ENCODE measurements at regions not wholly inside any gene's neighbourhood (a gene's known extent, or its start where the extent isn't known, plus 50 kb on each side); places are given as distances from the start of the nearest gene placed in this dataset.

- no peak for DNase-seq (ENCODE audit: low read depth in 2 of 2)
Measured at GRCh38 chr14:81837304-81837703, 303.7 kb upstream of the SEL1L start.

- DNase-seq (ENCODE audit: low read depth in 2 of 2) = no peak
Measured at GRCh38 chr14:81839056-81839455, 305.4 kb upstream of the SEL1L start.

GRCh38 chr14:81841346-81841745 lies 307.7 kb upstream of the SEL1L start:
- DNase-seq (ENCODE audit: low read depth in 2 of 2) = no peak

- DNase-seq (ENCODE audit: low read depth in 2 of 2) = no peak
Measured at GRCh38 chr14:81849714-81850113, 316.1 kb upstream of the SEL1L start.

- no peak for DNase-seq (ENCODE audit: low read depth in 2 of 2)
Measured at GRCh38 chr14:81855007-81855406, 321.4 kb upstream of the SEL1L start.

- no peak for DNase-seq (ENCODE audit: low read depth in 2 of 2)
Measured at GRCh38 chr14:81859046-81859445, 325.4 kb upstream of the SEL1L start.

- no peak for DNase-seq (ENCODE audit: low read depth in 2 of 2)
Measured at GRCh38 chr14:81868172-81868571, 334.5 kb upstream of the SEL1L start.

- DNase-seq (ENCODE audit: low read depth in 2 of 2) = no peak
Measured at GRCh38 chr14:81871706-81872105, 338.1 kb upstream of the SEL1L start.

GRCh38 chr14:81884382-81884781 lies 350.7 kb upstream of the SEL1L start:
- DNase-seq (ENCODE audit: low read depth in 2 of 2) = no peak

GRCh38 chr14:81886588-81886987 lies 352.9 kb upstream of the SEL1L start:
- no peak for DNase-seq (ENCODE audit: low read depth in 2 of 2)

GRCh38 chr14:81889529-81889928 lies 355.9 kb upstream of the SEL1L start:
- DNase-seq (ENCODE audit: low read depth in 2 of 2) = no peak

- no peak for DNase-seq (ENCODE audit: low read depth in 2 of 2)
Measured at GRCh38 chr14:81890020-81890419, 356.4 kb upstream of the SEL1L start.

GRCh38 chr14:81903477-81903876 lies 369.8 kb upstream of the SEL1L start:
- no peak for DNase-seq (ENCODE audit: low read depth in 2 of 2)

GRCh38 chr14:81927070-81927469 lies 393.4 kb upstream of the SEL1L start:
- no peak for DNase-seq (ENCODE audit: low read depth in 2 of 2)

GRCh38 chr14:81931828-81932227 lies 398.2 kb upstream of the SEL1L start:
- DNase-seq (ENCODE audit: low read depth in 2 of 2) = no peak

- DNase-seq (ENCODE audit: low read depth in 2 of 2) = no peak
Measured at GRCh38 chr14:81936348-81936747, 402.7 kb upstream of the SEL1L start.

- no peak for DNase-seq (ENCODE audit: low read depth in 2 of 2)
Measured at GRCh38 chr14:81936902-81937301, 403.2 kb upstream of the SEL1L start.

- DNase-seq (ENCODE audit: low read depth in 2 of 2) = no peak
Measured at GRCh38 chr14:81938341-81938740, 404.7 kb upstream of the SEL1L start.

GRCh38 chr14:81940651-81941050 lies 407.0 kb upstream of the SEL1L start:
- no peak for DNase-seq (ENCODE audit: low read depth in 2 of 2)

GRCh38 chr14:81942071-81942470 lies 408.4 kb upstream of the SEL1L start:
- DNase-seq (ENCODE audit: low read depth in 2 of 2) = no peak

GRCh38 chr14:81946375-81946774 lies 412.7 kb upstream of the SEL1L start:
- DNase-seq (ENCODE audit: low read depth in 2 of 2) = no peak

GRCh38 chr14:81946834-81947798 lies 413.5 kb upstream of the SEL1L start:
- no peak for DNase-seq (ENCODE audit: low read depth in 2 of 2)

- no peak for DNase-seq (ENCODE audit: low read depth in 2 of 2)
Measured at GRCh38 chr14:81952917-81953316, 419.3 kb upstream of the SEL1L start.

- DNase-seq (ENCODE audit: low read depth in 2 of 2) = no peak
Measured at GRCh38 chr14:81953419-81953818, 419.8 kb upstream of the SEL1L start.

All from fibroblast of skin of left biceps (primary cell).